Stomach (tissue), 8 donors: ENCODE measurements at regions not wholly inside any gene's neighbourhood (a gene's known extent, or its start where the extent isn't known, plus 50 kb on each side); places are given as distances from the start of the nearest gene placed in this dataset.
"Not testable (repeated sequence)": the region's sequence is repeated elsewhere in the genome, so short reads cannot be mapped to it uniquely, and the experiment has no call there.

Experiments used
- DNase-seq, 2 donors: peaks; one replicate each; pipeline versions ENCODE4 v3.0.0 to v3.0.0-alpha.2; 2013 to 2019
- H3K27ac ChIP-seq, 5 donors: fragments of 200-600 bp in 4 of 5; sonication (generic) in 4 of 5; one replicate each; pipeline ENCODE4 v1.5.1; 2013 to 2019; ENCODE audit warnings: mild to moderate bottlenecking in 1 of 5, moderate library complexity in 1 of 5
- H3K27me3 ChIP-seq, 3 donors: fragments of 200-600 bp; sonication (generic); one replicate each; pipeline ENCODE4 v1.5.1; 2017 to 2019; ENCODE audit warnings: mixed run types in 1 of 3
- H3K36me3 ChIP-seq, 4 donors: fragments of 200-600 bp; sonication (generic); 1 replicate in 3 of 4; 2 replicates in 1 of 4; pipeline ENCODE4 v1.5.1; 2016 to 2019
- H3K4me1 ChIP-seq, 4 donors: fragments of 200-600 bp; sonication (generic); one replicate each; pipeline ENCODE4 v1.5.1; 2016 to 2019
- H3K4me3 ChIP-seq, 4 donors: fragments of 200-600 bp; sonication (generic) in 3 of 4; one replicate each; pipeline ENCODE4 v1.5.1; 2016 to 2019; ENCODE audit warnings: mild to moderate bottlenecking in 1 of 4
- H3K9me3 ChIP-seq, 4 donors: fragments of 200-600 bp; sonication (generic); one replicate each; pipeline ENCODE4 v1.5.1; 2016 to 2019
- EP300 ChIP-seq: sonication (generic); formaldehyde crosslinking; IDR thresholded peaks from one replicate; pipeline ENCODE4 v1.6.1; 2017; ENCODE audit warnings: antibody characterized with exemption
- POLR2A ChIP-seq, 4 donors: fragments of 450-650 bp; IDR thresholded peaks; one replicate each; pipeline ENCODE4 v1.6.1; 2016; ENCODE audit warnings: antibody characterized with exemption in 4 of 4, control low read depth in 2 of 4, mild to moderate bottlenecking in 1 of 4, moderate library complexity in 1 of 4
- POLR2AphosphoS5 ChIP-seq, 3 donors: sonication (generic); formaldehyde crosslinking; IDR thresholded peaks; one replicate each; pipeline ENCODE4 v1.6.1; 2016; ENCODE audit warnings: antibody characterized with exemption in 3 of 3
- WGBS, 5 donors: extraction: QIAGEN DNeasy Blood & Tissue Kit in 3 of 5; methylation state at CpG; one replicate each; pipeline versions ENCODE4 v1.1.5 to v1.1.7; 2013 to 2018; 5-methylcytosine and 5-hydroxymethylcytosine counted together
- intact Hi-C: fragments of 100-400 bp; cut with DNase I; formaldehyde crosslinking; loops from one replicate; pipeline ENCODE4 v1.15.1; 2023; ENCODE audit warnings: low total_unique reads
- TF ChIP-seq, protein P1 (sequence below), 7 experiments: fragments of 450-650 bp in 4 of 7; fragments of 200-600 bp in 3 of 7; sonication (generic) in 3 of 7; IDR thresholded peaks; one replicate each; pipeline ENCODE4 v1.5.1; 2016 to 2019; ENCODE audit warnings: antibody characterized with exemption in 7 of 7, control low read depth in 2 of 7, mild to moderate bottlenecking in 1 of 7
- donor health status: healthy with polysubstance abuse.
- donor health status: Bipolar disorder and iron deficiency.
- donor health status: healthy.

DNA sequence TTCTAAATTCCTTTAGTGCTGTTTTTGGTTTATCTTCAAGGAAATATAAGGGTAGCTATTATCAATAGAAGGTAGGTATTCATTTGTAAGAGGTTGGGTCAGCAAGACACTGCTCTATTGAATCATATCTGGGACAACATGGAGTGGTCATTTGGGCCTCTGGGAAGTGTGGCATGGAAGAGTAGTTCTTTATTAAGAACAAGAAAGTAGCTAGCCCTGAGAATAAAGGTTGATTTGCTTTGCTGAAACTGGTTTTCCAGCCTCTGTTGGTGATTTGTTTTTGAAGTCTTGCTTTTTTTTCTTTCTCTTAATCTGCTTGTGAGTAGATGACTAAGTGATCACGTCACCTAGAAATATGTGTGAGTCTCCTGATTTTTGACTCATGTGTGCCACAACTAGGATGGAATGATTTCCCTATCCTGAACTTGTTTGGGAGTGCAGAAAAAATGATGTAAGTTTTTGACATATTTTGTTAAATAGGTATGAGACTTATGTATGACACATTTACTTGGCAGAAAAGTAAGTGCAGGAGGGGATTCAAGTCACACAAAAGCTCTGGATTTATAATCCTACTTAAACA is 381.8 kb downstream of the CENPW start:
- Histone ChIP-seq H3K27me3 (no peaks in the 10 kb centered on the region), H3K36me3 (no peaks in the 10 kb centered on the region), H3K9me3 (peaks cover 0 to 7% (median 5%) of the 10 kb centered on the region in 4 donors), H3K27ac (no peak overlapping the region), H3K4me3 (no peak overlapping the region), H3K4me1 (no peaks in the 10 kb centered on the region)
- intact Hi-C loops: no loop called here
- TF ChIP-seq POLR2A (IDR thresholded peaks at IDR 0.05) (no peak), POLR2AphosphoS5 (IDR thresholded peaks at IDR 0.05) (no peak), EP300 (no peak)
- TF ChIP-seq, protein P1, sequence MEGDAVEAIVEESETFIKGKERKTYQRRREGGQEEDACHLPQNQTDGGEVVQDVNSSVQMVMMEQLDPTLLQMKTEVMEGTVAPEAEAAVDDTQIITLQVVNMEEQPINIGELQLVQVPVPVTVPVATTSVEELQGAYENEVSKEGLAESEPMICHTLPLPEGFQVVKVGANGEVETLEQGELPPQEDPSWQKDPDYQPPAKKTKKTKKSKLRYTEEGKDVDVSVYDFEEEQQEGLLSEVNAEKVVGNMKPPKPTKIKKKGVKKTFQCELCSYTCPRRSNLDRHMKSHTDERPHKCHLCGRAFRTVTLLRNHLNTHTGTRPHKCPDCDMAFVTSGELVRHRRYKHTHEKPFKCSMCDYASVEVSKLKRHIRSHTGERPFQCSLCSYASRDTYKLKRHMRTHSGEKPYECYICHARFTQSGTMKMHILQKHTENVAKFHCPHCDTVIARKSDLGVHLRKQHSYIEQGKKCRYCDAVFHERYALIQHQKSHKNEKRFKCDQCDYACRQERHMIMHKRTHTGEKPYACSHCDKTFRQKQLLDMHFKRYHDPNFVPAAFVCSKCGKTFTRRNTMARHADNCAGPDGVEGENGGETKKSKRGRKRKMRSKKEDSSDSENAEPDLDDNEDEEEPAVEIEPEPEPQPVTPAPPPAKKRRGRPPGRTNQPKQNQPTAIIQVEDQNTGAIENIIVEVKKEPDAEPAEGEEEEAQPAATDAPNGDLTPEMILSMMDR (IDR thresholded peaks at IDR 0.05): no peak
- 30 to 68% (median 37%) methylated on average over 1 of the region's 1 CpG for WGBS, 5 donors
- no peak for DNase-seq

DNA sequence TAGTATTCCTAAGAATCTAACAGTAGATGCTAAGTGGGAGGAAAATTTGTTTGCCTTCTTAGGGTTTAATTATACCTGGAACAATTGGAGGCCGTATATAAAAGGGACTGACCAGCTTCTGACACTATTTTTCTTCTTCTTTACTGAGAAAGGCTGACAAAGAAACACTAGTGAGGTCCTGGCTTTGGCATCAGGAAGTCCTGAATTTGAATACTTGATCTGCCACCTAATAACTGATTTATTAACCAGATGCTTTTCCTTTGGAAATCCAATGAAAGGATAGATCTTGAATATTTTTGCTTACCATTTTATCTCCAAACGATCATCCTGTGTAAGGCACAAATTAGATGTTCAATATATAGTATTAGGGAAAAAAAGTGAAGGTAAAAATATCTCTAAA is 382.5 kb downstream of the CENPW start:
- Histone ChIP-seq H3K27ac (no peak overlapping the region), H3K36me3 (no peaks in the 10 kb centered on the region), H3K4me1 (no peaks in the 10 kb centered on the region), H3K27me3 (no peaks in the 10 kb centered on the region), H3K9me3 (peaks cover 0 to 11% (median 9%) of the 10 kb centered on the region in 4 donors), H3K4me3 (no peak overlapping the region)
- 65 to 84% (median 77%) methylated on average over 2 of the region's 2 CpGs for WGBS, 5 donors
- no peak for DNase-seq
- intact Hi-C loops: no loop called here
- TF ChIP-seq POLR2AphosphoS5 (IDR thresholded peaks at IDR 0.05) (no peak), EP300 (no peak), POLR2A (IDR thresholded peaks at IDR 0.05) (no peak)
- TF ChIP-seq, protein P1 (IDR thresholded peaks at IDR 0.05): no peak

DNA sequence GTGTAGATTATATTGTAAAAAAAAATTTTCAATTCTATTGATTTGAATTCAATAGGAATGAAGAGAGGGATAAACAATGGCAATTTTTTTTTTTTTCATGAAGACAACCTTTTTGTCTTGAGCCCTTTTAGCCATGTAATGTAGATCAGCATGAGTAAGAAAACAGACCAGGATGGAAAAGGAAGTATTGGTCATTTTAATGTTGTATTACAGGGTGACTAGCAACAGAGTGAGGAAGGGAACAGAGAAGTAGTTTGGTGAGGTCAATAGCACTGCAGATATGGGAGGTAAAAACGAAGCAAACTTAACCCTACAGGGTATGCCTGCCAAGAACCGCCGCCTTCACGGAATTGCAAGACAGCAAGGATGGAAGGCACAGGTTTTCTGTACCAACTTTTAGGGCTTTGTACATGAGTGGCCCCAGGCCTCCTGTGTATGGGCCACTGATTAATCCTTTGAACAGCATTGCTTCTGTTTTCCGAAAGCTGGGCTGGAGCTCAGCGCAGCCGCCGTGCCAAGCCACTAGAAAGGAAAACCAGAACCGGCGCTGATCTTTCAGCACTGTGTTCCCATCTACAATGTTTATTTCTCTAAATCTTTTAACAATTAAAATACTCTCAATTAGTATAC is 383.7 kb downstream of the CENPW start:
- no peaks in the 10 kb centered on the region for H3K4me1 ChIP-seq
- no peaks in the 10 kb centered on the region for H3K27me3 ChIP-seq
- H3K9me3 ChIP-seq: peaks cover 0 to 11% (median 9%) of the 10 kb centered on the region in 4 donors
- TF ChIP-seq, protein P1 (IDR thresholded peaks at IDR 0.05): no peak
- TF ChIP-seq POLR2A (IDR thresholded peaks at IDR 0.05): no peak
- TF ChIP-seq POLR2AphosphoS5 (IDR thresholded peaks at IDR 0.05): no peak
- no peak for TF ChIP-seq EP300
- no peaks in the 10 kb centered on the region for H3K36me3 ChIP-seq
- WGBS, 5 donors: 88 to 94% (median 91%) methylated on average over 10 of the region's 10 CpGs
- H3K4me3 ChIP-seq: no peak overlapping the region
- intact Hi-C loops: no loop called here
- no peak overlapping the region for H3K27ac ChIP-seq
- no peak for DNase-seq

DNA sequence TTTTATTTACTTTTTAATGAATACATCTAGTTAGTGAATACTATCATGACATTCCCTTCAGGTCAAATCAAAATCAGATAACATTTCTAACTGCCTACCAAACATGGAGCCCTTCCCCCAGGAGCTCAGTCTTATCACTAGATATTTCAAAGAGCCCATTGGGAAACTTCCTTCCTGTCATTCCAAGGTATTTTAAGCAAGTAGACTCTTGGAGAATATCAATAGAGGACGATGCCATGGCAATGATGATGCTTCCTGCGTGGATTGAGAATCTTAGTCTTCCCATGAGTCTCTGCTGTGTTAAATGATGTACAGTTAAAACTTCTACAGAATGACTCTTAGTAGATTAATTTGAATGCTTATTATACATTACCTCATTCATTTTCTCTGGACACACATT is 384.9 kb downstream of the CENPW start:
- Histone ChIP-seq H3K36me3 (no peaks in the 10 kb centered on the region), H3K9me3 (peaks cover 0 to 11% (median 9%) of the 10 kb centered on the region in 4 donors), H3K4me3 (no peak overlapping the region), H3K4me1 (no peaks in the 10 kb centered on the region), H3K27ac (no peak overlapping the region), H3K27me3 (no peaks in the 10 kb centered on the region)
- TF ChIP-seq POLR2A (IDR thresholded peaks at IDR 0.05): no peak
- TF ChIP-seq EP300: no peak
- TF ChIP-seq, protein P1 (IDR thresholded peaks at IDR 0.05): no peak
- no peak for TF ChIP-seq POLR2AphosphoS5 (IDR thresholded peaks at IDR 0.05)
- DNase-seq: no peak
- whole genome bisulfite sequencing, 5 donors: 65 to 86% (median 79%) methylated on average over 2 of the region's 2 CpGs
- intact Hi-C loops: no loop called here

DNA sequence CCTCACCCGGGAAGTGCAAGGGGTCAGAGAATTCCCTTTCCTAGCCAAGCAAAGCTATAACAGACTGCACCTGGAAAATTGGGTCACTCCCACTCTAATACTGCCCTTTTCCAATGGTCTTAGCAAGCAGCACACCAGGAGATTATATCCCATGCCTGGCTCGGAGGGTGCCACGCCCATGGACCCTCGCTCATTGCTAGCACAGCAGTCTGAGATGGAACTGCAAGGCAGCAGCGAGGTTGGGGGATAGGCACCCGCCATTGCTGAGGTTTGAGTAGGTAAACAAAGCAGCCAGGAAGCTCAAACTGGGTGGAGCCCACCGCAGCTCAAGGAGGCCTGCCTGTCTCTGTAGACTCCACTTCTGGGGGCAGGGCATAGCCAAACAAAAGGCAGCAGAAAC is 386.5 kb downstream of the CENPW start:
- WGBS, 5 donors: 67 to 81% (median 76%) methylated on average over 6 to 7 of the region's 7 CpGs
- H3K4me1 ChIP-seq: not testable (repeated sequence)

More for the DNA sequence above, 386.5 kb downstream of the CENPW start:
- DNase-seq, H3K27ac ChIP-seq, H3K4me3 ChIP-seq, intact Hi-C loops, H3K27me3 ChIP-seq, H3K36me3 ChIP-seq: not testable (repeated sequence)
- H3K9me3 ChIP-seq: peaks cover 0 to 11% (median 9%) of the 10 kb centered on the region in 4 donors
